GM13976 (cell line): ENCODE measurements at regions not wholly inside any gene's neighbourhood (a gene's known extent, or its start where the extent isn't known, plus 50 kb on each side); places are given as distances from the start of the nearest gene placed in this dataset.
"Not testable (repeated sequence)": the region's sequence is repeated elsewhere in the genome, so short reads cannot be mapped to it uniquely, and the experiment has no call there.

ENCODE experiments used
- DNase-seq: peaks from one replicate; pipeline ENCODE4 v3.0.0; 2012; ENCODE audit warnings: low spot score
- in situ Hi-C: fragments of 300-500 bp; cut with MboI; formaldehyde crosslinking; loops from one replicate; pipeline ENCODE4 v1.12.0; 2022; ENCODE audit warnings: low sequenced_read_pairs, mixed read lengths, inconsistent platforms; ENCODE audit not compliant: unreplicated experiment
- TF ChIP-seq, protein P1 (sequence below): IDR thresholded peaks from 2 replicates; pipeline ENCODE4 v1.5.1; 2012; ENCODE audit warnings: borderline replicate concordance, mild to moderate bottlenecking; ENCODE audit not compliant: insufficient read depth; ENCODE audit errors: extremely low read depth, missing control alignments, control extremely low read depth

DNA sequence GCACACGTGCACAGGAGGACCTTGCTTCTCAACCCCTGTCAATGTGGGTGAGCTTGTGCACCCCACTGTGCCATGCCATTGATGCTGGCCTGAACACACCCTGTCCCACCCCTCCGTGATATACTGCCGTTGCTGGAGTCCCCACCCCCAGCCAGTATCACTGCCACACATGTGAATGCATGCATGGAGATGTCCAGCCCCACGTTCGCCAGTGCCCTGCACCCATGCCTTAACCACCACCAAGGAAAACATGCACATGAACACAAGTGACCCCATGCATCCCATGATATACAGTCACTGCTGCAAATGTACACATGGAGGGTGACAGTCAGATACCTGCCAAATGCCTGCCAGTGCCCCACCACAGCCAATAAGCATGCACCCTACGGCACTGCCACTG lies 692.5 kb upstream of the ZWINT start:
- in situ Hi-C loops, result no loop called here
- TF ChIP-seq, protein P1, sequence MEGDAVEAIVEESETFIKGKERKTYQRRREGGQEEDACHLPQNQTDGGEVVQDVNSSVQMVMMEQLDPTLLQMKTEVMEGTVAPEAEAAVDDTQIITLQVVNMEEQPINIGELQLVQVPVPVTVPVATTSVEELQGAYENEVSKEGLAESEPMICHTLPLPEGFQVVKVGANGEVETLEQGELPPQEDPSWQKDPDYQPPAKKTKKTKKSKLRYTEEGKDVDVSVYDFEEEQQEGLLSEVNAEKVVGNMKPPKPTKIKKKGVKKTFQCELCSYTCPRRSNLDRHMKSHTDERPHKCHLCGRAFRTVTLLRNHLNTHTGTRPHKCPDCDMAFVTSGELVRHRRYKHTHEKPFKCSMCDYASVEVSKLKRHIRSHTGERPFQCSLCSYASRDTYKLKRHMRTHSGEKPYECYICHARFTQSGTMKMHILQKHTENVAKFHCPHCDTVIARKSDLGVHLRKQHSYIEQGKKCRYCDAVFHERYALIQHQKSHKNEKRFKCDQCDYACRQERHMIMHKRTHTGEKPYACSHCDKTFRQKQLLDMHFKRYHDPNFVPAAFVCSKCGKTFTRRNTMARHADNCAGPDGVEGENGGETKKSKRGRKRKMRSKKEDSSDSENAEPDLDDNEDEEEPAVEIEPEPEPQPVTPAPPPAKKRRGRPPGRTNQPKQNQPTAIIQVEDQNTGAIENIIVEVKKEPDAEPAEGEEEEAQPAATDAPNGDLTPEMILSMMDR, result no peak
- DNase-seq, result no peak

GRCh38 chr10:57049096-57049495 lies 688.0 kb upstream of the ZWINT start:
- TF ChIP-seq, protein P1, result no peak
- in situ Hi-C loops, result no loop called here
- no peak for DNase-seq

DNA sequence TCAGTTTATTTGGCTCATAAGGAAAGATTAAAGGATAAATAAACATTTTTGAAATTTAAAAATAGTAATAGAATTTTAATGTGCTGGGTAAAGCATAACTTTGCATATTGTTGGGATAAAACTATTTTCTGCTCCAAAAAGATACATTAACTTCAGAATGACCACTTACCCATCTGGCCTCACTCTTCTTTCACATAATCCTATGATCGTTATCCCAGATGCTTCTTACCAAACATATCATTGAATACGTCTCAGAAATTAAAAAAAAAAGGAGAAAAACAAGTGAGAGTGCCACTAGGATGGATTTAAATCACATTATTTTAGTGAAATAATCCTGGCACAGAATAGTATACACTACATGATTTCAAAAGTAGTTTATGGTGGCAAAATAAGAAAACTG lies 677.5 kb upstream of the ZWINT start:
- in situ Hi-C loops, result no loop called here
- TF ChIP-seq, protein P1, result no peak

GRCh38 chr10:57035310-57035709 lies 674.3 kb upstream of the ZWINT start:
- TF ChIP-seq, protein P1, result no peak
- DNase-seq, result no peak
- in situ Hi-C loops, result no loop called here

More for the DNA sequence above, 677.5 kb upstream of the ZWINT start:
- DNase-seq, result no peak

- in situ Hi-C loops, DNase-seq: not testable (repeated sequence)
Observed at GRCh38 chr10:57032301-57032700, 671.2 kb upstream of the ZWINT start.

DNA sequence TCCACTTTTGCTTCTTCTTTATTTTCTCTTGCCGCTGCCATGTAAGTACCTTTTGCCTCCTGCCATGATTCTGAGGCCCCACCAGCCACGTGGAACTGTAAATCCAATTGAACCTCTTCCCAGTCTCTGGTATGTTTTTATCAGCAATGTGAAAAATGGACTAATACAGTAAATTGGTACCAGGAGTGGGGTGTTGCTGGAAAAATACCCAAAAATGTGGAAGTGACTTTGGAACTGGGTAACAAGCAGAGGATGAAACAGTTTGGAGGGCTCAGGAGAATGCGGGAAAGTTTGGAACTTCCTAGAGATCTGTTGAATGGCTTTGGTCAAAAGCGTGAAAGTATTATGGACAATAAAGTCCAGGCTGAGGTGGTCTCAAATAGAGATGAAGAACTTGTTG lies 670.3 kb upstream of the ZWINT start:
- TF ChIP-seq, protein P1, result no peak
- in situ Hi-C loops, result no loop called here
- DNase-seq, result no peak

GRCh38 chr10:57026307-57026706 lies 665.2 kb upstream of the ZWINT start:
- in situ Hi-C loops, result no loop called here
- no peak for DNase-seq

More at GRCh38 chr10:57026307-57026706, 665.2 kb upstream of the ZWINT start:
- TF ChIP-seq, protein P1, result no peak
